Femur (tissue), 1 donor: ENCODE measurements at regions not wholly inside any gene's neighbourhood (a gene's known extent, or its start where the extent isn't known, plus 50 kb on each side); places are given as distances from the start of the nearest gene placed in this dataset.
"Not testable (repeated sequence)": the region's sequence is repeated elsewhere in the genome, so short reads cannot be mapped to it uniquely, and the experiment has no call there.

Source experiments
- DNase-seq: peaks from one replicate; pipeline ENCODE4 v3.0.0-alpha.2; 2017

GRCh38 chr5:20752179-20752578, 764.2 kb upstream of the CDH18 start:
- DNase-seq, result not testable (repeated sequence)

- DNase-seq, result not testable (repeated sequence)
These were observed 747.7 kb upstream of the CDH18 start for GRCh38 chr5:20735715-20736114.

GRCh38 chr5:20732223-20732622, 744.2 kb upstream of the CDH18 start:
- not testable (repeated sequence) for DNase-seq

GRCh38 chr5:20721286-20721685, 733.3 kb upstream of the CDH18 start:
- DNase-seq, result not testable (repeated sequence)

GRCh38 chr5:20711520-20712155, 723.6 kb upstream of the CDH18 start:
- DNase-seq, result not testable (repeated sequence)

- DNase-seq, result not testable (repeated sequence)
These were observed 719.6 kb upstream of the CDH18 start for GRCh38 chr5:20707634-20708033.

GRCh38 chr5:20694121-20694520, 706.1 kb upstream of the CDH18 start:
- DNase-seq, result no peak

GRCh38 chr5:20692913-20693312, 704.9 kb upstream of the CDH18 start:
- no peak for DNase-seq

- DNase-seq, result no peak
These were observed 695.4 kb upstream of the CDH18 start for GRCh38 chr5:20683241-20683940.

- DNase-seq, result no peak
These were observed 692.8 kb upstream of the CDH18 start for GRCh38 chr5:20680718-20681302.

- no peak for DNase-seq
These were observed 690.9 kb upstream of the CDH18 start for GRCh38 chr5:20678814-20679298.

GRCh38 chr5:20678386-20678785, 690.4 kb upstream of the CDH18 start:
- no peak for DNase-seq

GRCh38 chr5:20660588-20660987, 672.6 kb upstream of the CDH18 start:
- DNase-seq, result no peak

GRCh38 chr5:20656262-20656661, 668.3 kb upstream of the CDH18 start:
- no peak for DNase-seq

GRCh38 chr5:20655211-20655610, 667.2 kb upstream of the CDH18 start:
- no peak for DNase-seq

- no peak for DNase-seq
These were observed 666.7 kb upstream of the CDH18 start for GRCh38 chr5:20654746-20655145.

GRCh38 chr5:20654033-20654432, 666.0 kb upstream of the CDH18 start:
- DNase-seq, result no peak

GRCh38 chr5:20649966-20650365, 662.0 kb upstream of the CDH18 start:
- DNase-seq, result no peak

- DNase-seq, result no peak
These were observed 661.0 kb upstream of the CDH18 start for GRCh38 chr5:20648981-20649380.

- no peak for DNase-seq
These were observed 648.7 kb upstream of the CDH18 start for GRCh38 chr5:20636686-20637085.

- no peak for DNase-seq
These were observed 631.6 kb upstream of the CDH18 start for GRCh38 chr5:20619591-20619990.

- DNase-seq, result no peak
These were observed 630.3 kb upstream of the CDH18 start for GRCh38 chr5:20618340-20618739.

GRCh38 chr5:20617841-20618240, 629.8 kb upstream of the CDH18 start:
- no peak for DNase-seq

GRCh38 chr5:20615888-20616563, 628.0 kb upstream of the CDH18 start:
- DNase-seq, result no peak
